H1 (cell line): ENCODE measurements at regions not wholly inside any gene's neighbourhood (a gene's known extent, or its start where the extent isn't known, plus 50 kb on each side); places are given as distances from the start of the nearest gene placed in this dataset.

Experiments
- CREB1 ChIP-seq: IDR thresholded peaks from 2 replicates; pipeline ENCODE4 v1.6.1; 2012; ENCODE audit warnings: inconsistent platforms
- EGR1 ChIP-seq: IDR thresholded peaks from 2 replicates; pipeline ENCODE4 v1.6.1; 2011; ENCODE audit warnings: low read depth, low read length, borderline replicate concordance
- EZH2 ChIP-seq: fragments of 200-600 bp; sonication (generic); IDR thresholded peaks from 2 replicates; pipeline ENCODE4 v1.7.1; 2012; ENCODE audit warnings: low read depth, mild to moderate bottlenecking, moderate library complexity, low read length, inconsistent platforms; ENCODE audit not compliant: severe bottlenecking
- HDAC2 ChIP-seq, 2 experiments: fragments of 300-600 bp in 1 of 2; sonication (generic) in 1 of 2; IDR thresholded peaks; 2 replicates each; pipeline ENCODE4 v1.6.1; 2011 to 2012; ENCODE audit warnings: low read depth in 2 of 2, low read length in 2 of 2, mild to moderate bottlenecking in 2 of 2, moderate library complexity in 2 of 2, borderline replicate concordance in 1 of 2, inconsistent platforms in 1 of 2
- POLR2A ChIP-seq, 2 experiments: IDR thresholded peaks; 1 replicate in 1 of 2; 2 replicates in 1 of 2; pipeline ENCODE4 v1.6.1; 2011; ENCODE audit warnings: low read depth in 2 of 2, low read length in 2 of 2, mild to moderate bottlenecking in 2 of 2; ENCODE audit errors: control extremely low read depth in 1 of 2
- RAD21 ChIP-seq, 2 experiments: IDR thresholded peaks in 1 of 2; conservative IDR thresholded peaks in 1 of 2; 2 replicates each; pipeline ENCODE4 v1.6.1; 2011; ENCODE audit warnings: low read depth in 2 of 2, low read length in 2 of 2, improper control_type of control experiment in 1 of 2, inconsistent platforms in 1 of 2, mild to moderate bottlenecking in 1 of 2, moderate library complexity in 1 of 2
- RBBP5 ChIP-seq: IDR thresholded peaks from 2 replicates; pipeline ENCODE4 v1.7.1; 2012; ENCODE audit warnings: low read depth, mild to moderate bottlenecking, inconsistent platforms, low read length, moderate library complexity, borderline replicate concordance
- SIN3A ChIP-seq, 2 experiments: IDR thresholded peaks in 1 of 2; conservative IDR thresholded peaks in 1 of 2; 2 replicates each; pipeline ENCODE4 v1.6.1; 2011 to 2012; ENCODE audit warnings: low read length in 2 of 2, improper control_type of control experiment in 1 of 2, low read depth in 1 of 2, mild to moderate bottlenecking in 1 of 2
- TF ChIP-seq, protein P1 (sequence below): IDR thresholded peaks from 2 replicates; pipeline ENCODE4 v1.6.1; 2012; ENCODE audit warnings: inconsistent platforms

DNA sequence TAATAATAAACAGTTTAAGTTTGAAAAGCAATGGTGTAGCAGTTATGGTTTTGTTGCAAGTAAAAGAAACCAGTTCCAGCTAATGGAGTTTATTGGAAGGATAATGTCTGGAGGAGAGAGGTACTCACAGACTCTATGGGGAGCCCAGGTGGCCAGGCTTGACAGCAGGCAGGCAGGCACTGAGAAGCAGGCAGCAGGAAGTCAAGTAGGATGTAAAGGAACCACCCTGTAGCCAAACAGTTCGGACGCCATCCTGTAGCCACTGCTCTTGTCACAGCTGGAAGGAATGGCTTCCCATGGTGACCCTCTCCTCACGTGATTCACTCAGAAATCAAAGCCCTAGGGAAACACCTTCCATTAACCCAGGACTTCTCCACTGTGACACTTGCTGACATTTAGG lies 96.7 kb upstream of the MC3R start:
- no peak for TF ChIP-seq SIN3A (conservative IDR thresholded peaks at IDR 0.05 in 1 of 2, IDR thresholded peaks at IDR 0.05 in 1 of 2; ENCODE audit: low read depth in 1 of 2, low read length in 2 of 2)
- TF ChIP-seq RBBP5, result no peak
- TF ChIP-seq CREB1, result no peak
- no peak for TF ChIP-seq HDAC2 (IDR thresholded peaks at IDR 0.05; ENCODE audit: borderline replicate concordance in 1 of 2, low read depth in 2 of 2, low read length in 2 of 2)
- no peak for TF ChIP-seq EZH2
- no peak for TF ChIP-seq RAD21 (IDR thresholded peaks at IDR 0.05 in 1 of 2, conservative IDR thresholded peaks at IDR 0.05 in 1 of 2; ENCODE audit: low read depth in 2 of 2, low read length in 2 of 2)
- no peak for TF ChIP-seq EGR1
- no peak for TF ChIP-seq POLR2A (IDR thresholded peaks at IDR 0.05; ENCODE audit: control extremely low read depth in 1 of 2, low read depth in 2 of 2, low read length in 2 of 2)
- TF ChIP-seq, protein P1, sequence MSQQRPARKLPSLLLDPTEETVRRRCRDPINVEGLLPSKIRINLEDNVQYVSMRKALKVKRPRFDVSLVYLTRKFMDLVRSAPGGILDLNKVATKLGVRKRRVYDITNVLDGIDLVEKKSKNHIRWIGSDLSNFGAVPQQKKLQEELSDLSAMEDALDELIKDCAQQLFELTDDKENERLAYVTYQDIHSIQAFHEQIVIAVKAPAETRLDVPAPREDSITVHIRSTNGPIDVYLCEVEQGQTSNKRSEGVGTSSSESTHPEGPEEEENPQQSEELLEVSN, result no peak
